ENCODE measurements at regions not wholly inside any gene's neighbourhood (a gene's known extent, or its start where the extent isn't known, plus 50 kb on each side); places are given as distances from the start of the nearest gene placed in this dataset.

GRCh38 chr17:69928611-69929010 is 146.4 kb upstream of the KCNJ16 start:
- in situ Hi-C loops (cut with HindIII; ENCODE audit: low sequenced_read_pairs) = no loop called here

- in situ Hi-C loops (cut with HindIII; ENCODE audit: low sequenced_read_pairs) = no loop called here
Measured at GRCh38 chr17:69936996-69937395, 138.0 kb upstream of the KCNJ16 start.

- in situ Hi-C loops (cut with HindIII; ENCODE audit: low sequenced_read_pairs) = no loop called here
Measured at GRCh38 chr17:69943058-69943457, 132.0 kb upstream of the KCNJ16 start.

- in situ Hi-C loops (cut with HindIII; ENCODE audit: low sequenced_read_pairs) = no loop called here
Measured at GRCh38 chr17:69944406-69944805, 130.6 kb upstream of the KCNJ16 start.

- in situ Hi-C loops (cut with HindIII; ENCODE audit: low sequenced_read_pairs) = no loop called here
Measured at GRCh38 chr17:69945698-69946185, 129.3 kb upstream of the KCNJ16 start.

- in situ Hi-C loops (cut with HindIII; ENCODE audit: low sequenced_read_pairs) = no loop called here
Measured at GRCh38 chr17:69947027-69947759, 127.8 kb upstream of the KCNJ16 start.

- in situ Hi-C loops (cut with HindIII; ENCODE audit: low sequenced_read_pairs) = no loop called here
Measured at GRCh38 chr17:69948406-69948805, 126.6 kb upstream of the KCNJ16 start.

GRCh38 chr17:69949496-69949895 is 125.5 kb upstream of the KCNJ16 start:
- in situ Hi-C loops (cut with HindIII; ENCODE audit: low sequenced_read_pairs) = no loop called here

GRCh38 chr17:69949973-69950695 is 124.9 kb upstream of the KCNJ16 start:
- in situ Hi-C loops (cut with HindIII; ENCODE audit: low sequenced_read_pairs) = no loop called here

GRCh38 chr17:69950701-69951418 is 124.2 kb upstream of the KCNJ16 start:
- in situ Hi-C loops (cut with HindIII; ENCODE audit: low sequenced_read_pairs) = no loop called here

GRCh38 chr17:69954241-69954925 is 120.6 kb upstream of the KCNJ16 start:
- in situ Hi-C loops (cut with HindIII; ENCODE audit: low sequenced_read_pairs) = no loop called here

GRCh38 chr17:69958063-69958462 is 117.0 kb upstream of the KCNJ16 start:
- in situ Hi-C loops (cut with HindIII; ENCODE audit: low sequenced_read_pairs) = no loop called here

GRCh38 chr17:69959283-69959682 is 115.7 kb upstream of the KCNJ16 start:
- in situ Hi-C loops (cut with HindIII; ENCODE audit: low sequenced_read_pairs) = no loop called here

GRCh38 chr17:69960755-69961154 is 114.3 kb upstream of the KCNJ16 start:
- in situ Hi-C loops (cut with HindIII; ENCODE audit: low sequenced_read_pairs) = no loop called here

GRCh38 chr17:69961501-69962145 is 113.4 kb upstream of the KCNJ16 start:
- in situ Hi-C loops (cut with HindIII; ENCODE audit: low sequenced_read_pairs) = no loop called here

- in situ Hi-C loops (cut with HindIII; ENCODE audit: low sequenced_read_pairs) = no loop called here
Measured at GRCh38 chr17:69962436-69962995, 112.5 kb upstream of the KCNJ16 start.

- in situ Hi-C loops (cut with HindIII; ENCODE audit: low sequenced_read_pairs) = no loop called here
Measured at GRCh38 chr17:69967910-69968411, 107.1 kb upstream of the KCNJ16 start.

GRCh38 chr17:69969897-69970296 is 105.1 kb upstream of the KCNJ16 start:
- in situ Hi-C loops (cut with HindIII; ENCODE audit: low sequenced_read_pairs) = no loop called here

- in situ Hi-C loops (cut with HindIII; ENCODE audit: low sequenced_read_pairs) = no loop called here
Measured at GRCh38 chr17:69972251-69972650, 102.8 kb upstream of the KCNJ16 start.

GRCh38 chr17:69975808-69976207 is 99.2 kb upstream of the KCNJ16 start:
- in situ Hi-C loops (cut with HindIII; ENCODE audit: low sequenced_read_pairs) = no loop called here
